Prostate gland (tissue), 2 donors: ENCODE measurements at regions not wholly inside any gene's neighbourhood (a gene's known extent, or its start where the extent isn't known, plus 50 kb on each side); places are given as distances from the start of the nearest gene placed in this dataset.

Experiments
- CTCF ChIP-seq, 4 experiments: fragments of 200-600 bp in 2 of 4; fragments of 450-650 bp in 2 of 4; sonication (generic) in 2 of 4; IDR thresholded peaks; 1 replicate in 3 of 4; 2 replicates in 1 of 4; pipeline ENCODE4 v1.5.1; 2016 to 2019; ENCODE audit warnings: antibody characterized with exemption in 4 of 4, mild to moderate bottlenecking in 2 of 4, moderate library complexity in 2 of 4
- POLR2A ChIP-seq: fragments of 450-650 bp; IDR thresholded peaks from one replicate; pipeline ENCODE4 v1.6.1; 2016; ENCODE audit warnings: antibody characterized with exemption, mild to moderate bottlenecking
- POLR2AphosphoS5 ChIP-seq: sonication (generic); formaldehyde crosslinking; IDR thresholded peaks from one replicate; pipeline ENCODE4 v1.6.1; 2017; ENCODE audit warnings: antibody characterized with exemption

- TF ChIP-seq CTCF (IDR thresholded peaks at IDR 0.05) (no peak), POLR2AphosphoS5 (no peak), POLR2A (no peak)
Observed at GRCh38 chr3:95334461-95334860, 1271.6 kb downstream of the NSUN3 start.
